ENCODE measurements at regions not wholly inside any gene's neighbourhood (a gene's known extent, or its start where the extent isn't known, plus 50 kb on each side); places are given as distances from the start of the nearest gene placed in this dataset.

- TF ChIP-seq, protein P1, sequence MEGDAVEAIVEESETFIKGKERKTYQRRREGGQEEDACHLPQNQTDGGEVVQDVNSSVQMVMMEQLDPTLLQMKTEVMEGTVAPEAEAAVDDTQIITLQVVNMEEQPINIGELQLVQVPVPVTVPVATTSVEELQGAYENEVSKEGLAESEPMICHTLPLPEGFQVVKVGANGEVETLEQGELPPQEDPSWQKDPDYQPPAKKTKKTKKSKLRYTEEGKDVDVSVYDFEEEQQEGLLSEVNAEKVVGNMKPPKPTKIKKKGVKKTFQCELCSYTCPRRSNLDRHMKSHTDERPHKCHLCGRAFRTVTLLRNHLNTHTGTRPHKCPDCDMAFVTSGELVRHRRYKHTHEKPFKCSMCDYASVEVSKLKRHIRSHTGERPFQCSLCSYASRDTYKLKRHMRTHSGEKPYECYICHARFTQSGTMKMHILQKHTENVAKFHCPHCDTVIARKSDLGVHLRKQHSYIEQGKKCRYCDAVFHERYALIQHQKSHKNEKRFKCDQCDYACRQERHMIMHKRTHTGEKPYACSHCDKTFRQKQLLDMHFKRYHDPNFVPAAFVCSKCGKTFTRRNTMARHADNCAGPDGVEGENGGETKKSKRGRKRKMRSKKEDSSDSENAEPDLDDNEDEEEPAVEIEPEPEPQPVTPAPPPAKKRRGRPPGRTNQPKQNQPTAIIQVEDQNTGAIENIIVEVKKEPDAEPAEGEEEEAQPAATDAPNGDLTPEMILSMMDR (IDR thresholded peaks at IDR 0.05; ENCODE audit: low read depth, low read length) = no peak
- Histone ChIP-seq H3K4me3 (ENCODE audit: low read depth, low read length) (no peak overlapping the region), H3K4me1 (no peaks in the 10 kb centered on the region), H3K36me3 (no peaks in the 10 kb centered on the region), H3K9me3 (no peaks in the 10 kb centered on the region), H3K27me3 (peaks cover 11% of the 10 kb centered on the region)
- DNase-seq = no peak
Measured at GRCh38 chr12:108008163-108008905, 120.8 kb upstream of the WSCD2 start.

- H3K36me3 ChIP-seq = no peaks in the 10 kb centered on the region
- no peaks in the 10 kb centered on the region for H3K4me1 ChIP-seq
- DNase-seq = no peak
- H3K4me3 ChIP-seq (ENCODE audit: low read depth, low read length) = no peak overlapping the region
- H3K9me3 ChIP-seq = no peaks in the 10 kb centered on the region
- TF ChIP-seq, protein P1 (IDR thresholded peaks at IDR 0.05; ENCODE audit: low read depth, low read length) = no peak
- H3K27me3 ChIP-seq = peaks cover 11% of the 10 kb centered on the region
Measured at GRCh38 chr12:108009442-108010070, 119.5 kb upstream of the WSCD2 start.

DNA sequence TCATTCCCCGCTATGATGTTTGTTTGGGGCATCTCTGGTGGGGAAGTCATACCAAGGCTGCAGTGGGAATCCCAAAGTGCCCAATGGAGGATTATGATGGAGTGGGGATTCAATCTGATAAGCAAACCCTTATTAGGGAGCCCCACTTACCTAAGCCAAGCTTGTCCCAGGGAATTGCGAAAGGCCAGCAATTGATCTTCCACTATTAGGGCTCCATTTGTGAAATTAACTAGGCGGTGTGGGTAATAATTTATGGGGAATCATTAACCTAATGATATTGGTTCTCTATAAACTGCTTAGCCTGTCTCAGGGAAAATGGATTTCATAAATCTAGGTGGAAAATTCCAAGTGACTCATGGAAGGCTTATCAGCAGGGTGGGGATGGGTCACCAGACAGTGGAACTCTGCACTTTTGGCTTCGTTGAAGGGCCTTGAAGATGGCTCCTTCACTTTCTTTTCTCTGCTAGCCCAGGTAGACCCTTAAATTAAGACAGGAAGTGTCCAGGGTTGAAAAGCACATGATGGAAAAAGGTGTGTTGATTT is 113.0 kb upstream of the WSCD2 start:
- DNase-seq = no peak
- TF ChIP-seq, protein P1 (IDR thresholded peaks at IDR 0.05; ENCODE audit: low read depth, low read length) = no peak
- H3K9me3 ChIP-seq = no peaks in the 10 kb centered on the region

DNA sequence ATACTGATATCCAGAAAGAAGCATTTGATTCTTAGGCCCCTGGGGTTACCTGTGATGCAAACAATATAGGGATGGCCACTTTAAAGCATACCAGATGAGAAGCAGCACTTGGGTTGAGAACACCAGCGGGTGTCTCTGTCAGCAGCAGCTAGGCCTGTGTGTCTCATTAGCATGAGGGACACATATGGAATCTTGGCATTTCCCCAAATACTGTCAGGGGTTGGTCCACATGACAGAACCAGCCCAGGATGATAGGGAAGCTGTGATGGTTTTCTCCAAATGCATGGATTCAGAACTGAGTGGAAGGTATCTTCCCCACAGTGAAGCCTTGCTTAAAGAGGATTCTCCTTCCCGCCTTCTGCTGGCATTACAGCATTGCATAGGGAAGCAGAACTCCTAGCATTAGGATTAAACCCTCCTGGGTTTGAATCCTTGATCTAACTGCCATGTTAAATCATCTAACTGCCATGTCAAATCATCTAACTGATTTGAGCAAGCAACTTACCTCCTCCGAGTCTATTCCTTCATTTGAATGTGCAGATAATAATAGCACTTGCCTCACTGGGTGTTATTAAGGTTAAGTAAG is 111.5 kb upstream of the WSCD2 start:
- H3K36me3 ChIP-seq = no peaks in the 10 kb centered on the region
- H3K4me3 ChIP-seq (ENCODE audit: low read depth, low read length) = no peak overlapping the region
- no peaks in the 10 kb centered on the region for H3K4me1 ChIP-seq
- TF ChIP-seq, protein P1 (IDR thresholded peaks at IDR 0.05; ENCODE audit: low read depth, low read length) = no peak
- no peak for DNase-seq
- no peaks in the 10 kb centered on the region; the same call in 1 of the 2 replicates for H3K27me3 ChIP-seq
- no peaks in the 10 kb centered on the region for H3K9me3 ChIP-seq

More for the DNA sequence above, 113.0 kb upstream of the WSCD2 start:
- Histone ChIP-seq H3K27me3 (peaks cover 5% of the 10 kb centered on the region; the same call in 1 of the 2 replicates), H3K36me3 (no peaks in the 10 kb centered on the region), H3K4me3 (ENCODE audit: low read depth, low read length) (no peak overlapping the region), H3K4me1 (no peaks in the 10 kb centered on the region)

DNA sequence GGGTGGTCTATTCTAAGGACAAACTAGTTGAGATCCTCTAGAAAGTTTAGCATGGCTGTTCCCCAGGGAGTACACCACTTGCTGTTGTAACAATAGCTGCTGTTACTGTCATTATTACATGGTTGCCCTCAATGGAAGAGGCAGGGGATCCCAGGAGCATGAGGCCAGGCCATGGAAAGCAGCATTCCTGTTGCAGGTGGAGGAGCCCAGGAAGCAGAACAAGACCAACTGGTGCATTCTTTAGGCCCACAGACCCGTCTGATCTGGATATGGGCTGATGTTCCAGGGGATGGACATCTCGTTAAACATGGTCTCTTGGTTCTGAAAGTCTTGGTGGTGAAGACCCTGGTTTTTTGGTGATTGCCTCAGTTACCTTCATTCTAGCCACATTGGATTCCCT is 109.2 kb upstream of the WSCD2 start:
- H3K4me3 ChIP-seq (ENCODE audit: low read depth, low read length) = no peak overlapping the region
- DNase-seq = no peak
- H3K4me1 ChIP-seq = no peaks in the 10 kb centered on the region
- TF ChIP-seq, protein P1 (IDR thresholded peaks at IDR 0.05; ENCODE audit: low read depth, low read length) = no peak
- no peaks in the 10 kb centered on the region for H3K9me3 ChIP-seq
- no peaks in the 10 kb centered on the region for H3K27me3 ChIP-seq
- H3K36me3 ChIP-seq = no peaks in the 10 kb centered on the region

All from BE2C (cell line).